GM19239 (cell line): ENCODE measurements at regions not wholly inside any gene's neighbourhood (a gene's known extent, or its start where the extent isn't known, plus 50 kb on each side); places are given as distances from the start of the nearest gene placed in this dataset.
"Not testable (repeated sequence)": the region's sequence is repeated elsewhere in the genome, so short reads cannot be mapped to it uniquely, and the experiment has no call there.

ENCODE experiments used
- DNase-seq: peaks from one replicate; pipeline ENCODE4 v3.0.0; 2011; ENCODE audit warnings: low spot score; ENCODE audit not compliant: insufficient read length
- FAIRE-seq: peaks from 2 replicates; lab custom pipeline; 2011; peaks lifted over from hg19 to GRCh38; lab: Jason Lieb, UNC

GRCh38 chr2:180927030-180927686 is 53.2 kb upstream of the UBE2E3 start:
- FAIRE-seq (no peak), DNase-seq (no peak)

- DNase-seq, result no peak
- no peak for FAIRE-seq
These were observed 54.7 kb upstream of the UBE2E3 start for GRCh38 chr2:180925700-180926099.

DNA sequence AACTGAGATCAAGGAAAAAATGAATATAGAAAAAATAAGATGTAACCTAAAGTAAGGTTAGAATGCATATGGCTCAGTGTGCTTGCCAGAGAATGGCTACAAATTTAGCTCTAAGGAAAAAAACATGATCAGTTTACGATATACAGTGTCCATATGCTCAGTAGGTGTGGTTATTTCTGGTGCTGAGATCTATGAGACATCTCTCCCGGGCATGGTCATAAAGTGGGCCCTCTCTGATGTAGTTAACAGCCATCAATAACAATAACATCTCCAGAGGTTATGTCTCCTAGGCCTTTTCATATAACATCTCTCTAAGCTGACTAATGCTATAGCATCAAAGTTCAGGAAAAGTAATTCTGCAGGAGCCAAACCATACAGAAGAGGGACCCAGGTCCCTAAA is 56.3 kb upstream of the UBE2E3 start:
- no peak for FAIRE-seq
- DNase-seq, result no peak

GRCh38 chr2:180910831-180911665 is 69.4 kb upstream of the UBE2E3 start:
- no peak for DNase-seq
- no peak for FAIRE-seq

DNA sequence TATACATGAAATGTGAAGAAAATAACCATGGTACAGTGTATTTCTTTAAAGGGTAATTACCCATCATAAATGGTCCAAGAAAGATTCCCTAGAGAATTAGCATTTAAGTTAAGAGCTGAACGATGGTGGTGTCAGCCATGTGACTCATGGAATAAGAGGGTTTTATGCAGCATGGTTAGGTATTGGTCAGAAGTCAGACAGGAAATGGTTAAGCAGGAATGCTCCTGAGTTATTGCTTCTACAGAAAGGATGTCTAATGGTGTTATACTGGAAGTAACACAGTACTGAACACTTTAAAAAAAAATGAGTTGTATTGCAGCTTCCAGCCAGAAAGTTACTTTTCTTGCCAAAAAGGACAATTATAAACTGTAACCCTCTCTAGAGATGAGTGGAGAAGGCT is 72.7 kb upstream of the UBE2E3 start:
- no peak for DNase-seq
- FAIRE-seq, result no peak

DNA sequence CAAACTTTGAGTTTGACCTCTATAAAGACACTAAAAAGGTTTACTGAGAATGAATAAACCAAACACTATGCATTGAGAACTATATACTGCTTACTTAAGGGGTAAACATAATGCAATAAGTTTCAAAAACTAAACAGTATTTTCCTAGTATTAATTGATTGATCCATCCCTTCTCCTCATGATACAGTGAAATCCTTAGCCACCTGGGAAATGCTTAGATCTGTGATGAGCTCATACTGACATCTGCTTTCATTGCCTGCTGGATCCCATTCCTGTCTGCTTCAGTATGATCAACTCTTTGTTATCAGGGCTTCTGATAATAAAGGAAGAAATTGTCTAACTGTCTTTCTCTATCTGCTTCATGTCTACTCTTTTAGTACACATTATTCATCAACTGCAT is 74.9 kb upstream of the UBE2E3 start:
- DNase-seq, result no peak

DNA sequence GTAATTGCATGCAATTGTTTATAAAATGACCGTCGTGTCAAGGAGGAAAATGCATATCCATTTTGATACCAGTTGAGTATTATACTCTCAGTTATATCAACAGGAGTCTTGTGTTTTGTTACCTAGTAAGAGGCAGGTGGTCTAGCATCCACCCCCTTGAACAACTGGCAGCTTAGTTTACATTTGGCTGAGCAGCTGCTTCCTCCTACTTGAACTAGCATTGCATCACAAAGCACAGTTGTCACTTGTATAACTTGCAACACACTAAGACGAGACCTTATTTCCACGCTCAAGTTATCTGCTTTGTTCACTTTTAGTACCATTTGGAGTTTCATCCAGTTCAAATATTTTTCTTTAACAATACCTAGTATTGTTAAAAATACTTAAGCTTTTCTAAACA is 75.4 kb upstream of the UBE2E3 start:
- DNase-seq (no peak), FAIRE-seq (no peak)

More for the DNA sequence above, 74.9 kb upstream of the UBE2E3 start:
- no peak for FAIRE-seq

GRCh38 chr2:180901331-180901730 is 79.1 kb upstream of the UBE2E3 start:
- DNase-seq (no peak), FAIRE-seq (peak; percentile 21)

DNA sequence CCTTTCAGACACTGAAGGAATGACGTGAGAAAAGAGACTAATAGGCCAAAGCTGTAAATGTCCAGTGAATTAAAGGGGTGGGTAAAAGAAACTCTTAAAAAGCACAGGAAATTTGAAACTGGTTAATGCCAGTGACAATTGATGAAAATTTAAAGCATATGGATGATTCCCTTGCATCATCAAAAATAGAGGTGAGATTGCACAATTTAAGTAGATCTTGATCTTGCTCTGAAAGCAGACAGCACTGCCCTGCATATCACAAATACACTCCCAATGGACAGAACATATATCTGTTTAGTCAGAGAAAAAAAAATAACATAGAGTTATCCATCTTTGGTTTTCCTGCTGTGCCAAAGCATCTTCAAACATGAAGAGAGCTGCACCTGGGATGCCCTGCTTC is 86.7 kb upstream of the UBE2E3 start:
- no peak for DNase-seq
- FAIRE-seq, result no peak

DNA sequence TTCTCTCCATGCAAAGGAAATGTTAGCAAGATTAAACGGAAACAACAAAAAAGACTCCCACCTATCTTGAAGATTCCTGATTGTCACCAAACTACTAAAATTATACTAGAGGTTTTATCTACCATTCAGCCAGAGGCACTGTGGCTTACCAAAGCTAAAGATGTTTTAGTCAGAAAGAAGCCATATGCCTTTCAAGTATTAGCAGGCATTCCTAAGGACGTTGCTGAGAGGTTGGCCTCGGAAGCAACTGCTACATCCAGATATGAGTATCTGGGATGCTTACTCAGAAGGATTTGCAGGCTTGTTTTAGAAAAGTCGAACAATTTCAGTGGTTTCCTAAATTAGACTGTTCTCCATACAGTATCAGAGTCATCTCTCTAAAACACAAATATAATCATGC is 88.3 kb upstream of the UBE2E3 start:
- DNase-seq (no peak), FAIRE-seq (no peak)

DNA sequence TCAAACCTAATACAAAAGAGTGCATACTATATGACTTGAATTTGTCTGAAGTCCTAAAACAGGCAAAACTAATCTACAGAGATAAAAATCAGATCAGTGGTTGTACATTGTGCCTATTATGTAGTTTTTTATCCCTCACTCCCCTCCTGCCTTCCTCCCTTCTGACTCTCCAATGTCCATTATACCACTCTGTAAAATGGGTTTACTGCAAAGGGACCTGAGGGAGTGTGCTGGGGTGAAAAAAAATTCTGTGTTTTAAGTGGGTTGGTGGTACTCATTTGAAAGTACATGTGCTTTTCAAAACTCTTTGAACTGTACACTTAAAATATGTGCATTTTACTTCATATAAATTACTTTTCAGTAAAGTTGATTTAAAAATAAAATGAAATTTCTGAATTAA is 89.0 kb upstream of the UBE2E3 start:
- DNase-seq (no peak), FAIRE-seq (no peak)

DNA sequence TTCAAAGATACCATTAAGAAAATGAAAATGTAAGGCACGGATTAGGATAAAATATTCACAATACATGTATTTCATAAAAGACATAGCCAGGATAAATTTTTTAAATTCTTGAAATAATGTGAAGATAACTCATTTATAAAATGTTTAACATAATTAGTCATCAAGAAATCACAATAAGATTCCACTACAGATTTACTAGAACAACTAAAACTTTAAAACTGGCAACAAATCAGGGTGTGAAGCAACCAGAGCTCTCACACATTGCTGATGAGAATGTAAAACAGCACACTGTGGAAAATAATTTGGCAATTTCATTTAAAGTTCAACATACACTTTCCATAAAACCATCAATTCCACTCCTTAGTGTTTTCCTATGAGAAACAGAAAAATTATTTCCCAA is 89.6 kb upstream of the UBE2E3 start:
- FAIRE-seq, result no peak

GRCh38 chr2:180882959-180883358 is 97.4 kb upstream of the UBE2E3 start:
- no peak for FAIRE-seq
- DNase-seq, result no peak

More for the DNA sequence above, 89.6 kb upstream of the UBE2E3 start:
- DNase-seq, result no peak

GRCh38 chr2:180876506-180876905 is 103.9 kb upstream of the UBE2E3 start:
- DNase-seq (no peak), FAIRE-seq (no peak)

GRCh38 chr2:180873219-180873618 is 107.2 kb upstream of the UBE2E3 start:
- FAIRE-seq, result no peak

GRCh38 chr2:180872781-180873180 is 107.6 kb upstream of the UBE2E3 start:
- DNase-seq, FAIRE-seq: not testable (repeated sequence)

More at GRCh38 chr2:180873219-180873618, 107.2 kb upstream of the UBE2E3 start:
- no peak for DNase-seq

DNA sequence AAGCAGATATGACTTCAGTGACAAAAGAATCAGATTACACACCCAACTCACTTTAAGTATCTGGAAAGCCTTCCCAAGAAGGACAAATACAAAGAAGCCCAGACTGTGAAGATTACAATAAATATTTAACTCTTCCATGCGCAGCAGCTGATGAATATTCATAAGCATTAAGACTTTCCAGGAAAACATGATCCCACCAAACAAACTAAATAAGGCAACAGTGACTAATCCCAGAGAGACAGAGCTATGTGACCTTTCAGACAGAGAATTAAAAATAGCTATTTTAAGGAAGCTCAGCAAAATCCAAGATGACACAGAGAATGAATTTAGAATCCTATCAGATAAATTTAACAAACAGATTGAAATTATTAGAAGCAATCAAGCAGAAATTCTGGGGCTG is 108.2 kb upstream of the UBE2E3 start:
- DNase-seq, result no peak
- no peak for FAIRE-seq

- no peak for DNase-seq
- no peak for FAIRE-seq
These were observed 108.8 kb upstream of the UBE2E3 start for GRCh38 chr2:180871649-180872048.

DNA sequence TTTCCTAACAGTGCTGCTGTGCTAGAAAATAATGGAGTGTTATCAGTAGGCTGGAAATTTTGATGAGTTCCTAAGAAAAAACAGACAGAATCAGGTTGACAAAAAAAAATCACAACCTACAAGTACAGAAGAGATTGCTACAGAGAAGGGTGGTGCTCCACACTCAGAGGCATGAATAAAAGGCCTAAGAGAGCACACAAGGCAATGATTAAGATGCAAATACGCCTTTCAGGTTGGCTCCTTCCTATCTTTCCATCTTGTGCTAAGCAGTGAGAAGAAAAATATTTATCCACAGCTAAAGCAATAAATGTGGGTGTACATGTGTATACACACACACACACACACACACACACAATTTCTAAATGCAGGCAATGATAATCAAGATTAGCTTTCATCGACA is 130.6 kb upstream of the UBE2E3 start:
- FAIRE-seq (no peak), DNase-seq (no peak)

DNA sequence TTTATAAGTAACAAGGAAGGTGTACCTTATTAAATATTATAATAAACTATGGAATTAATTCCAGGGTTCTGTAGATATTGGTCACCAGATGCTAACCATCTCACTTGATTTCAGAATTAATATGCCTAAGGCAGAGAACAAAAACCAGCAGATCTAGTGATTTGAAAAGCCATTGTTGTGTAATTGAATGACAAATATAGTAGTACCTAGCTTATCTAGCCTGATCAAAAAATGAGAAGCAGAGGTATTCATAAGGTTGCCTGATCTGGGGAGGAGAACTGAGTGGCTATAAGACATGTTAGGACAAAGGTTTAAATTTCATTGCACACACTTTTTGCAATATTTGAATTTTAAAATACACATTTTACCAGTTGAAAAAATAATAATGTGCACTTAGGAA is 132.0 kb upstream of the UBE2E3 start:
- FAIRE-seq (no peak), DNase-seq (no peak)

GRCh38 chr2:180846756-180847472 is 133.5 kb upstream of the UBE2E3 start:
- FAIRE-seq (no peak), DNase-seq (no peak)
